HG02571 (cell line): ENCODE measurements at regions not wholly inside any gene's neighbourhood (a gene's known extent, or its start where the extent isn't known, plus 50 kb on each side); places are given as distances from the start of the nearest gene placed in this dataset.
"Not testable (repeated sequence)": the region's sequence is repeated elsewhere in the genome, so short reads cannot be mapped to it uniquely, and the experiment has no call there.

Experiments used
- ATAC-seq: cut with Tn5 transposase; IDR thresholded peaks from one replicate; pipeline ENCODE4 v1.9.1; 2021; ENCODE audit warnings: mild to moderate bottlenecking, moderate library complexity; ENCODE audit not compliant: unreplicated experiment

DNA sequence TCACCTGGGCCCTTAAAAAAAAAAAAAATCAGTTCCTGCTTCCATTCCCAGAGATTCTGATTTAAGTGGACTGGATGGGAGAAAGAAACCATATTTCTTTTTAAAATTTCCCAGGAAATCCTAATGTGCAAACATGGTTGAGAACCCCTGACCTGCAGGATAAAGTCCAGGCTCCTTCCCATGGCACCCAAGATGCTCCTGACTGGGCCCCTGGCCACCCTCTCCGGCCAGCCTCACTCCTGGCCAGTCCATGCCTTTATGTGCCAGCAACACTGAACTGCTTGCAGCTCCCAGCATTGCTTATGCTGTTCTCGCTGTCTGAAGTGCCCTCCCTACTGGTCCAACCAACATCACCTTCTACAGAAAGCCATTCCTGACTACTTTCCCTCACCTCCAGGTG lies 93.9 kb downstream of the TEX35 start:
- no peak for ATAC-seq

GRCh38 chr1:178607718-178608408 lies 95.0 kb downstream of the TEX35 start:
- ATAC-seq: peak; percentile 59

DNA sequence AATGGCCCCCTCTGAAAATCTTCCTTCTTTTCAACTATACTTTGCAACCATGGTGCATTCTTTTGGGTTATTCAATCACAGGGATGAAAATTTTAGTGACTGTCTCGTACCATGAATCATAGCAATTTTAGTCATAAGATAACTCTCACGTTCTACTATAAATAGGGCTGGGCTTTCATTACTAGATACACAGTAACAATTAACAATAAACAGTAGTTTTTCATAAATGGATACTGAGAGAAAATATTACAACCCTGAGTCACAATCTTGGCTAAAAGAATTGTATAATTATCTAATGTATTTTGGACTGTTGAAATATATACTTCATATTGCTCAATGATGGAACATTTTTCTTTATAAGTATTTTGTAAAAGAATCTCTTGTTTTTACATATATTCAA lies 96.1 kb downstream of the TEX35 start:
- ATAC-seq: no peak

DNA sequence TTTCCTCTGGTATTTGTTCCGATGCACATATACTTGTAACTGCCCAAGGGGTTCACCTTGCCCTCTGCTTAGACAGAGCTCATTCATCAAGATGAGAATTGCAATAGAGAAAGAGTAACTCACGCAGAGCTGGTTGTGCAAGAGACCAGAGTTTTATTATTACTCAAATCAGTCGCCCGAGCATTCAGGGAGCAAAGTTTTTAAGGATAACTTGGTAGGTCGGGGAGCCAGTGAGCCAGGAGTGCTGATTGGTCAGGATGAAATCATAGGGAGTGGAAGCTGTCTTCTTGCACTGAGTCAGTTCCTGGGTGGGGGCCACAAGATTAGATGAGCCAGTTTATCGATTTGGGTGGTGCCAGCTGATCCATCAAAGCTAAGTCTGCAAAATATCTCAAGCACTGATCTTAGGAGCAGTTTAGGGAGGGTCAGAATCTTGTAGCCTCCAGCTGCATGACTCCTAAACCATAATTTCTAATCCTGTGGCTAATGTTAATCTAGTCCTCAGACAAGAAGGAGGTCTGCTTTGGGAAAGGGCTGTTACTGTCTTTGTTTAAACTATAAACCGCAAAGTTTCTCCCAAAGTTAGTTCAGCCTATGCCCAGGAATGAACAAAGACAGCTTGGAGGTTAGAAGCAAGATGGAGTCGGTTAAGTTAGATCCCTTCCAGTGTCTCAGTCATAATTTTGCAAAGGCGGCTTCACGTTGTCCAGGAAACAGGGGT lies 97.9 kb downstream of the TEX35 start:
- not testable (repeated sequence) for ATAC-seq

DNA sequence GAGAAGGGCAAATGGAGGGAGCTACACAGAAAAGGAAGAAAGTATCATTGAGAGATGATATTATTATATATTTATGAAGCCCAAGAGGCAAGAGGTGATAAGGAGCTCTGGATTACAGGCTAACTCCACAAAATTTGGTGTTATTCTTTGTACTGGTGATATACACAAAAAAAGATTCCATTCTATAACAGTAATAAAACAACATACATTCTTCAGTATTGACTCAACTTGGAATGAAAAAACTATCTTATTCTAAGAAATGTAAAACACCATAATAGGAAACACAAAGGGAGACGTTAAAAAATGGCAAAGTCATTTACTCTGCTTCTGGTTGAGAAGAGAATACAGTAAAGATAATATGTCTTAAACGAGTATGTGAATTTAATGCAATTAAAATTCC lies 99.4 kb downstream of the TEX35 start:
- ATAC-seq: no peak

DNA sequence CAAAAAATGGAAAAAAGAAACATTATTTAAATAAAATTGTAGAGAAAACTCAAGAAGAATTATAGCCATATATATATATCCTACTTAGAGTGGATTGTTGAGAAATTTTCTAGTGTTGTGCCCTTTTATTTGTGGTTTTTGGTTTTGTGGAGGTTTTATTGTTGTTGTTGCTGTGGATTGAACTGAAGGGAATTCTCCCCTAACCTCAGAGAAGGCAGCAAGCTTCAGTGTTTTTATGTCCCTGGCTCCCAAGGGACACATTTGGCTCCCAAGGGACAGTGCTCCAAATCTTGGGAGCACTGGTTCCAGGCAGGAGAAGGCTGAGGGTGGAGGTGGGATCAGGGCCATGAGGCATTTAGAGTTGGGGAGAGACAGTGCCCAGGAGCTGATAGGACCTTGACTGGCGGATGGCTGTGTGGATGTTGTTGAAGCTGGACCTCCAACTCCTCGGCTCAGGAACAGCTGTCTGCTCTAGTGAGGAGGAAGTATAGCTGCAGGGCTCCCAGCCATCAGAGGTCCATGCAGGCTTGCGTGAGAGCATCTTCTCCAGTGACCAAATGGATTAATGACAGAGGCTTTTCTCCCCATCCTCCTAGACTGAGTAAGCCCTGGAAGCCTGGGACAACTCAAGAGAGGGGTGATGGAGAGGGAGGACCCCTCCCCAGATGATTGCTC lies 100.5 kb downstream of the TEX35 start:
- no peak for ATAC-seq

- no peak for ATAC-seq
These were observed 101.4 kb downstream of the TEX35 start for GRCh38 chr1:178614286-178614685.

DNA sequence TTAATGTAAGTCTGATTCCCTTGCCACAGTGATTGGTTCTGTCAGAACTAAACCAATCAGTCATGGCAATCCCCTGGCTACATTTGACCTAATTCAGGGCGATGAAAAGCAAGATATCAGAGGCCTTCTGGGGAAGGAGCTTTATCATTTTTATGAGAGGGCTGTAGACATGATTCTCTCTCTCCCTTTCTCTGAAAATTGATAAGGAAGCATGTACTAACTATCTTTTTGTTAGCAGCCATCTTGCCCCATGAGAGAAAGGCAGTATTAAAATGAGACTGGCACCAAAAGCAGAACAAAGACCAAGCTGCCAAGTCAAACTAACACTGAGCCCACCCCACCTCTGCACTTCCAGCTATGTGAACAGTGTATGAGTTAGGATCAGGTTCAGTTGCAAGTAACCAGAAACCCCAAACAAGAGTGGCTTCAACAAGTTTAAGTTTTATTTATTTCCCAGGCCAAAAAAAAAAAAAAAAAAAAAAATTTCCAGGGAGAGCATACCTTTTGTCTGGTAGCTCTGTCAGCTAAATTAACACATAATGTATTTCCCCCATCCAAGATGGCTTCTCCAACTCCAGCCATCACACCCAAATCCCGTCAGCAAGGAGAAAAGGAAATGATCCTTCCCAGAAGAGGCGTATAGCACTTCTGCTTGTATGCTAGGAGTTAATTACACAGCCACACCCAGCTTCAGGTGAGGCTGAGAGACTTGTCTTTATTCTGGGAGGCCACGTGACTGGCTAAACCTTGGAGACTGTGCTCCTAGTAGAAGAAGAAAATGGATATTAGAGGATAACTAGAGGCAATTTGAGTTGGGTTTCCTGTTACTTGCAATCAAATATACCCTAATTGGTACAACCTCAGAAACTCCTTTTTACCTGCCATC lies 105.8 kb upstream of the RALGPS2 start:
- no peak for ATAC-seq

DNA sequence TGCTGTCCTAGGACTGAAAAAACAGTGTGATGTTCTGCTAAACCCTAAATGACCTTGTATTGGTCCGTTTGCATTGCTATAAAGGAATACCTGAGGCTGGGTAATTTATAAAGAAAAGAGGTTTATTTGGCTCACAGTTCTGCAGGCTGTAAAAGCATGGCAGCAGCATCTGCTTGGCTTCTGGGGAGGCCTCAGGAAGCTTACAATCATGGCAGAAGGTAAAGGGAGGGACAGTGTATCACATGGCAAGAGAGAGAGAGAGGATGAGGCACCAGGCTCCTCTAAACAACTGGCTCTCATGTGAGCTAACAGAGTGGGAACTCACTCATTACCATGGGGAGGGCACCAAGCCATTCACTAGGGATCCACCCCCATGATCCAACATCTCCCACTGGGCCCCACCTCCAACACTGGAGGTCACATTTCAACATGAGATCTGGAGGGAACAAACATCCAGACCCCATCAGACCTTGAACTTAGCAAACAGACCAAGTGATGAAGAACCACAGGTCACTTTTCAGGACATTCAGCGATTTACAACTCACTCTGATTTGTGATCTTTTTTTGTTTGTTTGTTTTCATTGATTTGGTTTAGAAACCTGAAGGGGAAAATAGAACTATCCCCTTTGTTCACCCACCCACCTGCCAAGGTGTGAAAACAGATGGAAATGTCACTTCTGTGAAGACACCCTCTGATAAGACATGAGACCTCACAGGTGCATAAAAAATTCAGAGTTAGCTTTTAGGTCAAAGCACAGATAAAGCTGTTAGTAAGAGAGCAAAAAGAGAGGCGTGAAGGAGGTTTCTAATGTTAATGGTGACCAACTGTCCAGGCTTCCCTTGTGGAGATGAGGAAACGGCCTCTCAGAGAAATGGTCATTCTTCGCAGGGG lies 104.2 kb upstream of the RALGPS2 start:
- ATAC-seq: no peak

GRCh38 chr1:178621822-178622221 lies 103.2 kb upstream of the RALGPS2 start:
- no peak for ATAC-seq

GRCh38 chr1:178625695-178626094 lies 99.3 kb upstream of the RALGPS2 start:
- no peak for ATAC-seq

GRCh38 chr1:178627037-178627436 lies 98.0 kb upstream of the RALGPS2 start:
- ATAC-seq: no peak

- no peak for ATAC-seq
These were observed 96.3 kb upstream of the RALGPS2 start for GRCh38 chr1:178628637-178629251.

GRCh38 chr1:178629252-178630154 lies 95.5 kb upstream of the RALGPS2 start:
- no peak for ATAC-seq

DNA sequence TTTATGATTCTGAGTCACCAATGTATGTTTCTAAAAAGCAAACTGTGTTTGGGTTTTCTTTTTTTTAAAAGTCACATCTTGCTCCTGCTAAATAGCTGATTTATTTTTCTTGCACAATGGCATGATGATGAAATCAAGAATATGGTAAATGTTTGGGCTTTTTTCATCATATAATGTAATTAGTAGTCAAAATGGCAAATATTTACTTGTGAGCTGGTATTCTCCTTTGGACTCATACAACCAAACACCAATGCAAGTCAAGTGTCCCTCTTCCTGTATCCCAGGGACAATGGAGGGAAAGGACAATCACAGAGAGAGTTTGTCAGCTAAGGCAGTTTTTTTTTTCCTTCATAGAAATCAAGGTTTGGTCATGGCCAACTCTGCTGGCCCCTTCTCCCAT lies 94.6 kb upstream of the RALGPS2 start:
- ATAC-seq: no peak

- ATAC-seq: no peak
These were observed 92.4 kb upstream of the RALGPS2 start for GRCh38 chr1:178632653-178633052.

- ATAC-seq: no peak
These were observed 92.0 kb upstream of the RALGPS2 start for GRCh38 chr1:178633056-178633455.

- no peak for ATAC-seq
These were observed 90.6 kb upstream of the RALGPS2 start for GRCh38 chr1:178634445-178634844.

GRCh38 chr1:178637841-178638240 lies 87.2 kb upstream of the RALGPS2 start:
- ATAC-seq: no peak
